GM13977 (cell line): ENCODE measurements at regions not wholly inside any gene's neighbourhood (a gene's known extent, or its start where the extent isn't known, plus 50 kb on each side); places are given as distances from the start of the nearest gene placed in this dataset.

Experiments used
- DNase-seq: peaks from one replicate; pipeline ENCODE4 v3.0.0; 2012; ENCODE audit warnings: low spot score
- CTCF ChIP-seq: IDR thresholded peaks from 2 replicates; pipeline ENCODE4 v1.5.1; 2012; ENCODE audit warnings: mild to moderate bottlenecking, control low read depth; ENCODE audit not compliant: insufficient read depth; ENCODE audit errors: extremely low read depth, missing control alignments
- in situ Hi-C: fragments of 300-500 bp; cut with MboI; formaldehyde crosslinking; loops from one replicate; pipeline ENCODE4 v1.12.0; 2022; ENCODE audit warnings: low sequenced_read_pairs, low pct_unique_long_range_greater_than_20kb, mixed read lengths, inconsistent platforms; ENCODE audit not compliant: unreplicated experiment

GRCh38 chr5:32973646-32974045 is 262.5 kb downstream of the NPR3 start:
- in situ Hi-C loops, result no loop called here
- TF ChIP-seq CTCF, result no peak
- no peak for DNase-seq

GRCh38 chr5:32975656-32976375 is 264.7 kb downstream of the NPR3 start:
- no peak for DNase-seq
- no peak for TF ChIP-seq CTCF
- in situ Hi-C loops, result no loop called here

- TF ChIP-seq CTCF, result no peak
- in situ Hi-C loops, result no loop called here
Observed at GRCh38 chr5:32981061-32981460, 269.9 kb downstream of the NPR3 start.

GRCh38 chr5:32984851-32985610 is 273.9 kb downstream of the NPR3 start:
- TF ChIP-seq CTCF, result no peak
- DNase-seq, result no peak
- in situ Hi-C loops, result no loop called here

More at GRCh38 chr5:32981061-32981460, 269.9 kb downstream of the NPR3 start:
- DNase-seq, result no peak

- no peak for DNase-seq
- in situ Hi-C loops, result no loop called here
- TF ChIP-seq CTCF, result no peak
Observed at GRCh38 chr5:32989815-32990214, 278.7 kb downstream of the NPR3 start.

- no peak for DNase-seq
- in situ Hi-C loops, result no loop called here
- no peak for TF ChIP-seq CTCF
Observed at GRCh38 chr5:32990593-32991420, 279.7 kb downstream of the NPR3 start.
